Spleen (tissue), 11 donors: ENCODE measurements at regions not wholly inside any gene's neighbourhood (a gene's known extent, or its start where the extent isn't known, plus 50 kb on each side); places are given as distances from the start of the nearest gene placed in this dataset.
"Not testable (repeated sequence)": the region's sequence is repeated elsewhere in the genome, so short reads cannot be mapped to it uniquely, and the experiment has no call there.

ENCODE experiments used
- DNase-seq: peaks from one replicate; pipeline ENCODE4 v3.0.0-alpha.2; 2020
- H3K27ac ChIP-seq, 8 donors: fragments of 200-600 bp; sonication (generic) in 7 of 8; 1 replicate in 4 of 8; 2 replicates in 4 of 8; pipeline versions ENCODE4 v1.5.0 to v1.8.0; 2016 to 2021; ENCODE audit warnings: inconsistent platforms in 4 of 8, mild to moderate bottlenecking in 4 of 8, moderate library complexity in 1 of 8
- H3K27me3 ChIP-seq, 7 donors: fragments of 200-600 bp; sonication (generic) in 6 of 7; replicated peaks in 1 of 7; 1 replicate in 4 of 7; 2 replicates in 3 of 7; pipeline versions ENCODE4 v1.5.0 to v1.8.0; 2016 to 2021; ENCODE audit warnings: inconsistent platforms in 3 of 7, mild to moderate bottlenecking in 1 of 7
- H3K36me3 ChIP-seq, 6 donors: fragments of 200-600 bp; sonication (generic) in 5 of 6; 1 replicate in 4 of 6; 2 replicates in 2 of 6; pipeline versions ENCODE4 v1.5.0 to v1.8.0; 2016 to 2021; ENCODE audit warnings: inconsistent platforms in 2 of 6
- H3K4me1 ChIP-seq, 6 donors: fragments of 200-600 bp; sonication (generic) in 5 of 6; 1 replicate in 3 of 6; 2 replicates in 3 of 6; pipeline versions ENCODE4 v1.5.0 to v1.8.0; 2016 to 2021; ENCODE audit warnings: inconsistent platforms in 3 of 6
- H3K4me3 ChIP-seq, 8 donors: fragments of 200-600 bp; sonication (generic) in 7 of 8; 1 replicate in 4 of 8; 2 replicates in 4 of 8; pipeline versions ENCODE4 v1.5.0 to v1.8.0; 2016 to 2021; ENCODE audit warnings: inconsistent platforms in 4 of 8, mild to moderate bottlenecking in 4 of 8, moderate library complexity in 2 of 8
- H3K9me3 ChIP-seq, 8 donors: fragments of 200-600 bp; sonication (generic) in 7 of 8; 1 replicate in 4 of 8; 2 replicates in 4 of 8; pipeline versions ENCODE4 v1.5.0 to v1.8.0; 2016 to 2021; ENCODE audit warnings: inconsistent platforms in 4 of 8
- POLR2A ChIP-seq, 3 donors: fragments of 450-650 bp; IDR thresholded peaks; one replicate each; pipeline ENCODE4 v1.5.1; 2017; ENCODE audit warnings: antibody characterized with exemption in 3 of 3, mild to moderate bottlenecking in 1 of 3
- POLR2AphosphoS5 ChIP-seq, 3 donors: sonication (generic); formaldehyde crosslinking; IDR thresholded peaks; one replicate each; pipeline ENCODE4 v1.5.1; 2017; ENCODE audit warnings: antibody characterized with exemption in 3 of 3
- WGBS, 5 donors: extraction: QIAGEN DNeasy Blood & Tissue Kit in 3 of 5; methylation state at CpG; one replicate each; pipeline versions ENCODE4 v1.1.5 to v1.1.7; 2013 to 2018; 5-methylcytosine and 5-hydroxymethylcytosine counted together
- intact Hi-C: fragments of 100-400 bp; cut with DNase I; formaldehyde crosslinking; loops from one replicate; pipeline ENCODE4 v1.15.0; 2023; ENCODE audit warnings: low total_unique reads
- TF ChIP-seq, protein P1 (sequence below), 11 experiments: fragments of 200-600 bp in 7 of 11; fragments of 450-650 bp in 4 of 11; sonication (generic) in 4 of 11; IDR thresholded peaks in 8 of 11; conservative IDR thresholded peaks in 3 of 11; 1 replicate in 7 of 11; 2 replicates in 4 of 11; pipeline versions ENCODE4 v1.4.0 to v1.8.0; 2016 to 2021; ENCODE audit warnings: antibody characterized with exemption in 11 of 11, inconsistent platforms in 4 of 11, mild to moderate bottlenecking in 1 of 11
- donor health status: healthy with polysubstance abuse.
- donor health status: DM: no; HTN: no; CAD: no; lungs with moderate emphysema.
- donor health status: DM: no; HTN: no; CAD: no.
- donor health status: Bipolar disorder and iron deficiency.
- donor health status: healthy.
- donor health status: DM: no; HTN: no; CAD: no.
- donor health status: DM: yes; HTN: yes; CAD: no.

DNA sequence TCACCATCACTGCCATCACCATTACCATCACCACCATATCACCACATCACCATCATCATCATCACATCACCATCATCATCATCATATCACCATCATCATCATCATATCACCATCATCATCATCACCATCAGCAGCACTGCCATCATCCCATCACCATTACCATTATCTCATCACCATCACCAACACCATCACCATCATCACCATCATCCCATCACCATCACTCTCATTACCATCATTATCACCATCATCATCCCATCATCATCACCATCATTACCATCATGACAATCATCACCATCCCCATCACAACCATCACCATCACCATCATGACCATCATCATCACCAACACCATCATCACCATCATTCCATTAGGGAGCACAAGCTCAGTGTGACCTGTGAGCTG is 318.0 kb downstream of the ADGRD1 start:
- Histone ChIP-seq H3K36me3 (no peaks in the 10 kb centered on the region), H3K4me1 (no peaks in the 10 kb centered on the region), H3K27ac (no peak overlapping the region), H3K27me3 (peaks cover 0 to 3% (median 0%) of the 10 kb centered on the region in 7 donors), H3K9me3 (no peaks in the 10 kb centered on the region), H3K4me3 (no peak overlapping the region)
- intact Hi-C loops = no loop called here
- DNase-seq = no peak
- TF ChIP-seq, protein P1, sequence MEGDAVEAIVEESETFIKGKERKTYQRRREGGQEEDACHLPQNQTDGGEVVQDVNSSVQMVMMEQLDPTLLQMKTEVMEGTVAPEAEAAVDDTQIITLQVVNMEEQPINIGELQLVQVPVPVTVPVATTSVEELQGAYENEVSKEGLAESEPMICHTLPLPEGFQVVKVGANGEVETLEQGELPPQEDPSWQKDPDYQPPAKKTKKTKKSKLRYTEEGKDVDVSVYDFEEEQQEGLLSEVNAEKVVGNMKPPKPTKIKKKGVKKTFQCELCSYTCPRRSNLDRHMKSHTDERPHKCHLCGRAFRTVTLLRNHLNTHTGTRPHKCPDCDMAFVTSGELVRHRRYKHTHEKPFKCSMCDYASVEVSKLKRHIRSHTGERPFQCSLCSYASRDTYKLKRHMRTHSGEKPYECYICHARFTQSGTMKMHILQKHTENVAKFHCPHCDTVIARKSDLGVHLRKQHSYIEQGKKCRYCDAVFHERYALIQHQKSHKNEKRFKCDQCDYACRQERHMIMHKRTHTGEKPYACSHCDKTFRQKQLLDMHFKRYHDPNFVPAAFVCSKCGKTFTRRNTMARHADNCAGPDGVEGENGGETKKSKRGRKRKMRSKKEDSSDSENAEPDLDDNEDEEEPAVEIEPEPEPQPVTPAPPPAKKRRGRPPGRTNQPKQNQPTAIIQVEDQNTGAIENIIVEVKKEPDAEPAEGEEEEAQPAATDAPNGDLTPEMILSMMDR (IDR thresholded peaks at IDR 0.05 in 8 of 11, conservative IDR thresholded peaks at IDR 0.05 in 3 of 11) = no peak
- TF ChIP-seq POLR2AphosphoS5 (IDR thresholded peaks at IDR 0.05) = no peak
- TF ChIP-seq POLR2A (IDR thresholded peaks at IDR 0.05) = no peak

DNA sequence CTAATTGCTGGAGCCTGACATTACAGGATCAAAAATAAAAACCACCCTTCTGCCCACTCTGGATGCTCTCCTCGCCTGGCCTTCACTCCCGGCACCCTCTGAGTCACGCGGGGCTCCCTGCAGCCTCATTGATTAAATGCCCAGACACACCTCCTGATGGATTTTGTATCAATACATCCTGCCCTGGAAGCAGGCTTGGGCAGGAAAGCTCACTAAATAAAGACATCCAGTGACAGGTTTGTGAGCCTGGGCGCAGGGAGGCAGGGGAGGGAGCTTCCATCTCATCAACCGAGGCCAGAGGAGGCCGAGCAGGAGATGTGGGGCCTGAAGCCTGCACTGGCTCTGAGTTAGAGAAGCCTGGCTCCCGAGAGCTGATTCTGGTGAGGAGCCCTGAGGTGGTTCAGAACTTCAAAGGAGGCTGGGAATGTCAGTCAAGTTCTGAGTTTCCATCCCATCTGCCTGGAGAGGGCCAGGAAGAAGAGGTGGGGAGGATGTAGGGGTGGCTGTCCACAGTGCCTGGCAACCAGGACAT is 318.6 kb downstream of the ADGRD1 start:
- DNase-seq, intact Hi-C loops: not testable (repeated sequence)

DNA sequence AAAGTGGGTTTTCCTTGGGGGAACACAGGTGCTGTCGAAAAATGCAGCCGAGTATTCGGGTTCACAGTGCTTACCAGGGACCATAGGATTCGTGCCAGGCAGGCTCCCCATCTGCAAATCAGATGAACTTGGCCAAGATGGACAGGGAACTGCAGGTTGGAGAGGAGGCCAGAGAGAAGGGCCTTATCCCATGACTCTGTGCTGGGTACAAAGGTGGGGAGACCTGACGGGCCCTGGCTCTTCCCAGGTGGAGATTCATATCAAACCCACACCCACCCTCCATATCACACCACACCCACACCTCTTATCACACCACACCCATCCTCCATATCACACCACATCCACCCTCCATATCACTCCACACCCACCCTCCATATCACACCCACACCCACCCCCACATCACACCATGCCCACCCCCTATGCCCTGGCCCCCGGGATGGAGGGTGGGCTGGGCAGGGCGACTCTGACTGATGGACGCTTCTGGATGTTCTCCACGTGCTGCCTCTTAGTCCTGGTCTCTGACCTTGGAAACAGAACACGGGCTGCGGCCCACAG is 319.7 kb downstream of the ADGRD1 start:
- Histone ChIP-seq H3K27me3 (peaks cover 0 to 3% (median 0%) of the 10 kb centered on the region in 7 donors), H3K9me3 (no peaks in the 10 kb centered on the region), H3K4me1 (no peaks in the 10 kb centered on the region), H3K36me3 (no peaks in the 10 kb centered on the region), H3K27ac (no peak overlapping the region), H3K4me3 (no peak overlapping the region)
- peak; percentile 27 for DNase-seq
- 79 to 90% (median 82%) methylated on average over 10 to 11 of the region's 11 CpGs for WGBS, 5 donors
- intact Hi-C loops = no loop called here
- TF ChIP-seq, protein P1 (IDR thresholded peaks at IDR 0.05 in 8 of 11, conservative IDR thresholded peaks at IDR 0.05 in 3 of 11) = no peak
- TF ChIP-seq POLR2A (IDR thresholded peaks at IDR 0.05) (no peak), POLR2AphosphoS5 (IDR thresholded peaks at IDR 0.05) (no peak)

More for the DNA sequence above, 318.6 kb downstream of the ADGRD1 start:
- WGBS, 5 donors = 80 to 95% (median 89%) methylated on average over 6 to 8 of the region's 8 CpGs
- H3K4me3 ChIP-seq, H3K4me1 ChIP-seq, H3K9me3 ChIP-seq, H3K27me3 ChIP-seq, H3K36me3 ChIP-seq, H3K27ac ChIP-seq: not testable (repeated sequence)

DNA sequence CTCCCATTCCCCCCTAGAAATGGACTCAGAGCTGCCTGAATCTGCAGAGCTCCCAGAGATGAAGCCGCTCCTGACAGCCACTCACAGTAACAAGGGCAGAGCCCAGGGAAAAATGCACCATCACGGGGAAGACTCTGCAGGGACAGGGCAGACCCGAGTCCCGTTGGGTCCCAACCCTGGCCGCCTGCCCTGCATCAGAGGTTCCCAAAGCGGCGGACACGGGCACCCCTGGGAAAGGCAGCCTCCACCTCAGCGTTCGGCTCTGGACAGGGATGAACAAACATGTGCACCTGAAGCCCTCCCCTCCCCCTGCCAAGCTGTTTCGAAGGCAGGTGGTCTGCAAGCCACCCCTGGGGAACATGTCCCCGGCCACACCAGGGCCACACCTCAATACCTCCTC is 320.4 kb downstream of the ADGRD1 start:
- DNase-seq = peak; percentile 50
- no peaks in the 10 kb centered on the region for H3K36me3 ChIP-seq
- no peak for TF ChIP-seq POLR2A (IDR thresholded peaks at IDR 0.05)
- TF ChIP-seq POLR2AphosphoS5 (IDR thresholded peaks at IDR 0.05) = no peak
- TF ChIP-seq, protein P1 (IDR thresholded peaks at IDR 0.05 in 8 of 11, conservative IDR thresholded peaks at IDR 0.05 in 3 of 11) = no peak
- no peaks in the 10 kb centered on the region for H3K4me1 ChIP-seq
- H3K27me3 ChIP-seq = peaks cover 0 to 3% (median 0%) of the 10 kb centered on the region in 7 donors
- H3K27ac ChIP-seq = no peak overlapping the region
- H3K4me3 ChIP-seq = no peak overlapping the region
- intact Hi-C loops = no loop called here
- whole genome bisulfite sequencing, 5 donors = 74 to 90% (median 89%) methylated on average over 9 to 12 of the region's 12 CpGs
- no peaks in the 10 kb centered on the region for H3K9me3 ChIP-seq
